T47D (cell line): ENCODE measurements at regions not wholly inside any gene's neighbourhood (a gene's known extent, or its start where the extent isn't known, plus 50 kb on each side); places are given as distances from the start of the nearest gene placed in this dataset.
A peak's percentile ranks its signal among the peaks of the same experiment; 100 is the strongest.

Experiments used
- DNase-seq, 2 experiments: peaks; one replicate each; pipeline versions ENCODE4 v3.0.0 to v3.0.0-alpha.2; 2011 to 2012; ENCODE audit warnings: low read depth in 1 of 2, low spot score in 1 of 2
- JUND ChIP-seq: IDR thresholded peaks from 2 replicates; pipeline ENCODE4 v1.6.1; 2012; ENCODE audit warnings: low read depth
- in situ Hi-C: cut with HindIII; loops from 2 replicates; pipeline ENCODE4 v1.10.0; 2016; ENCODE audit warnings: low sequenced_read_pairs, low pct_unique_long_range_greater_than_20kb

GRCh38 chr5:5584236-5584745, 161.8 kb downstream of the ICE1 start:
- in situ Hi-C loops, result no loop called here
- no peak for TF ChIP-seq JUND
- DNase-seq, result no peak

GRCh38 chr5:5583832-5584231, 161.4 kb downstream of the ICE1 start:
- no peak for DNase-seq
- in situ Hi-C loops, result no loop called here
- no peak for TF ChIP-seq JUND

- no peak for TF ChIP-seq JUND
- in situ Hi-C loops, result no loop called here
Observed at GRCh38 chr5:5583023-5583765, 160.7 kb downstream of the ICE1 start.

GRCh38 chr5:5581080-5581479, 158.6 kb downstream of the ICE1 start:
- in situ Hi-C loops, result no loop called here
- TF ChIP-seq JUND, result no peak
- DNase-seq, result no peak

More at GRCh38 chr5:5583023-5583765, 160.7 kb downstream of the ICE1 start:
- no peak for DNase-seq

- in situ Hi-C loops, result no loop called here
- no peak for TF ChIP-seq JUND
- DNase-seq, result no peak
Observed at GRCh38 chr5:5576744-5577143, 154.3 kb downstream of the ICE1 start.

GRCh38 chr5:5575461-5575860, 153.0 kb downstream of the ICE1 start:
- in situ Hi-C loops, result no loop called here
- no peak for TF ChIP-seq JUND
- no peak for DNase-seq

GRCh38 chr5:5573798-5574380, 151.4 kb downstream of the ICE1 start:
- in situ Hi-C loops, result no loop called here
- no peak for TF ChIP-seq JUND
- no peak for DNase-seq

- no peak for DNase-seq
Observed at GRCh38 chr5:5572976-5573797, 150.7 kb downstream of the ICE1 start.

GRCh38 chr5:5572010-5572865, 149.8 kb downstream of the ICE1 start:
- DNase-seq, result no peak
- in situ Hi-C loops, result no loop called here
- TF ChIP-seq JUND, result no peak

More at GRCh38 chr5:5572976-5573797, 150.7 kb downstream of the ICE1 start:
- in situ Hi-C loops, result no loop called here
- no peak for TF ChIP-seq JUND

GRCh38 chr5:5570646-5571045, 148.2 kb downstream of the ICE1 start:
- TF ChIP-seq JUND, result no peak
- no peak for DNase-seq
- in situ Hi-C loops, result no loop called here

- no peak for DNase-seq
- in situ Hi-C loops, result no loop called here
- no peak for TF ChIP-seq JUND
Observed at GRCh38 chr5:5564898-5565297, 142.4 kb downstream of the ICE1 start.

- no peak for TF ChIP-seq JUND
- in situ Hi-C loops, result no loop called here
- DNase-seq, result peak in 1 of 2 experiments; percentile 12
Observed at GRCh38 chr5:5560016-5560415, 137.5 kb downstream of the ICE1 start.
